Stimulated activated CD4-positive, alpha-beta T cell treated with anti-CD3 and anti-CD28 coated beads, Interleukin-4, amount 100 ng/mL, for 24 hours (primary cell): ENCODE measurements at regions not wholly inside any gene's neighbourhood (a gene's known extent, or its start where the extent isn't known, plus 50 kb on each side); places are given as distances from the start of the nearest gene placed in this dataset.

Experiments used
- DNase-seq: peaks from one replicate; pipeline ENCODE4 v3.0.0-alpha.2; 2020

DNA sequence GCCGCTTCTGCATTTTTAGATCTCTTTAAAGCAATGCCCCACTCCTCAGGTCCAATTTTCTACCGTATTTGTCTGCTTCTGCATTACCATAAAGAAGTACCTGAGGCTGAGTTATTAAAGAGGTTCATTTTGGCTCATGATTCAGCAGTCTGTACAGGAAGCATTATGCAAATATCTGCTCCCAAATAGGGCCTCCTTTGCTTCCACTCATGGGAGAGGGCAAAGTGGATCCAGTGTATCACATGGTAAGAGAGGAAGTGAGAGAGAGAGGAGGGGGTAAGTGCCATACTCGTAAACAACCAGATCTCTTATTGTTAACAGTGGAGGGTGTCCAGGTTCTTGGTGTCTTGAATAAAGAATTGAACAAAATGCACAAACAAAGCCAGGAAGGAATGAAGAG is 316.1 kb upstream of the SEL1L start:
- no peak for DNase-seq

DNA sequence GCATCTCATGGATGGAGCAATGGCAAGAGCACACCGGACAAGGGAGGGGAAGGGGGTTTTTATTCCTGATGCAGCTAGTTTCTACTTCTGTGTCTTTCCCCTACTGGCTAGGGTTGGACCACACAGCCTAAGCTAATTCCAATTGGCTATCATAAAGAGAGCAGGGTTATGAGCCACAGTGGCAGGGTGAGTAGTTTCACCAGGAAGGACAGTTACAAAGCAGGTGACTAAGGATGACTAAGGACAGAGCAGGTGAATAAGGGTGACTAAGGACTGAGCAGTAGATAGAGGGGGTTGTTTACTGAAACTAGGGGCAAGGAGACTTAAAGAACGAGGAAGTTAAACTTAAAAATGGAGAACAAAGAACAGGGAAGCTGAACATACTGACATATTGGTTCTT is 321.4 kb upstream of the SEL1L start:
- no peak for DNase-seq

DNA sequence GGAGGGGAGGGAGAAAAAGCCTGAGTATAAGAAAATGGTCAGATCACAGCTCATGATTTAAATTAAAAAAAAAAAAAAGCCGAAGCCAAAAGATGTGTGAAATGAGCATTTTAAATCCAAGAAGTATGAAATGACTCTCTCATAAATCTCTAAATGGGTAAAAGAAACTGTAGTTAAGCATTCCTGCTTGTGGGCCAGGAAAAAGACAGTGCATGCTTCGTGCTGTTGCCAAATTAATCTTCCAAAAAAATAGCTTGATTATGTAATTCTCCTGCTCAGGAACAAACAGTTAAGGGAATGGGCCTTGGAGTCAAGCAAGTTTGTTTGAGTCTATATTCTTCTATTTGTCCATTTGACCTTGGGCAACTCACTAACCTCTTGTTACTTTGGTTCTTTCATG is 325.4 kb upstream of the SEL1L start:
- no peak for DNase-seq

DNA sequence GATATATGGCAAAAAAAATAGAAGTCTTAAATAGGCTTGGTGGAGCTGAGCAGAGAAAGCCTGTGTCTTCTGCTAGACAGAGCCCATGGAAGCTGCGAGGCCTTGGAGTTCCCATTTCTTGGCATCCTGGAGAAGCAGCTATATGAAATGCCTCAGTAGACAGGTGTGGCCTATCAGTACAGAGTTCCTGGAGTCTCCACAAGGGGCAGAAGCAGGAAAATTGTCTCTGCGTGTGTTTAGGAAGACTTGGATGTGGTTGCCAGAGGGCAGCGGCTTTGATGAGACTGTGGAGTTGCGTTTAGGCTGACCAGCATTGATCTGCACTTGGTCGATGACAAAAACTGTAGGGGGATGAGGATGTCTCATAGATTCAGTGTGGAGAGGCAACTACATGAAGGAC is 334.5 kb upstream of the SEL1L start:
- DNase-seq, result no peak

DNA sequence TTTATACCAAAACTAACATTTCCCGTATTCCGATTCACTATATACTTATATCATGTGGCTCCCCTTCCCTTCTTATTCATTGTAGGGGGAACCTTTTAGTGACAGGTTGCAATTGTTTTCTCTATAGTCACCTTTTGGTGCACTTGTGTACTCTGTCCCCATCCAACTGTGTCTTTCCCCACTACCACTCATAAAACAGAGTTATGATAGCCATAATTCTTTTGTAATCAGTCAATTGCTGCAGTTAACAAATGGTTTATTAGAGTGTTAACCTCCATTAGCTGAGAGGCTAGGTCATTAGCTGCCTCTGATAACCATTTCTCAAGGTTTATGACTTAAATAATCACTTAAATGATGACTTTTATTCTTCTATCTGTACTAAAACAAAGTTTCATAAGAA is 338.1 kb upstream of the SEL1L start:
- no peak for DNase-seq

DNA sequence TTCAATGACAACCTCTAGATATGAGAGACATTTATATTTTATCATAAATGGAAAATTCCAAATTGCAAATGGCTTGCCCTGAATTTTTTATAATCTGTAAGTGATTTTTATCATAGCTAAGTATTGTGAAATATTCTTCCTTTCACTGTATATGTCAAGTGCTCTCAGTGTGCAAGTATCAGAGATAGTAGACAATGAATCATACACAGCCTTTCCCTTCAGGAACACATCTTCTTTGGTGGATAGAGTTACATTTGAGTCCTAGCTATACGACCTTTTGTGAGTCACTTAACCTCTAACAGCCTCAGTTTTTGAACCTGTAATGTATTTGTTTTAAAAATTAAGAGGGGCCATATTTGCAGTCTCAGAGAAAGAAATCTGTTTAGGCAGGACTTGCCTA is 350.7 kb upstream of the SEL1L start:
- no peak for DNase-seq

DNA sequence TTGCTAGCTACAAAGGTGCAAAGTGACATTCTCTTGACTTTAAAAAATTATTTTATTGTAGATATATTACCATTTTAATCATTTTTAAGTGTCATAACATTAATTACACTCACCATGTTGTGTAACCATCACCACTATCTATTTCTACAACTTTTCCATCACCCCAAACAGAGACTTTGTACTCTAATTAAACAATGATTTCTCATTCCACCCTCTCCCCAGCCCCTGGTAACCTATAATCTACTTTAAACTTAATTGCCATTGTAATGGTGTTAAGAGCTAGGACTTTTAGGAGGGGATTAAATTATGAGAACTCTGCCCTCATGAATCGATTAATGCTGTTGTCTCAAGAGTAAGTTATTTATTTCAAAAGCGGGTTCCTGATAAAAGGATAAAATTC is 352.9 kb upstream of the SEL1L start:
- DNase-seq, result no peak

DNA sequence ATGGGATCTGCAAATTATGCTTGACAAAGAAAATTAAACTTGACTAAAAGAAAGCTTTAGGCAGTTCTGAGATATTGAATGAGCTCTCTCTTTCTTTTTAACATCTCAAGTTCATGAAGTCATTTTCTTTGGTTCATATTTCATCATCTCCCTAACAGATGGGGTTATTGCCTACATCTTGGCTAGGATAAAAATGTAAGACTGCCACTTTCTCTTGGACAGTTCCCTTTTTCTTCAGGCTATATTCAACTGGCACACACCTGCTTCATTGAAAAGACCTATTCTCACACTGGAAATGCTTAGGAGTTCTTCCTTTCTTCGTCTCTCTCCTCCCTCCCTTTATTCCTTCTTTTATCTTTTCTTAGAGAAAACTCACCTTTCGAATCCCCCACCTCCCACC is 355.9 kb upstream of the SEL1L start:
- no peak for DNase-seq

DNA sequence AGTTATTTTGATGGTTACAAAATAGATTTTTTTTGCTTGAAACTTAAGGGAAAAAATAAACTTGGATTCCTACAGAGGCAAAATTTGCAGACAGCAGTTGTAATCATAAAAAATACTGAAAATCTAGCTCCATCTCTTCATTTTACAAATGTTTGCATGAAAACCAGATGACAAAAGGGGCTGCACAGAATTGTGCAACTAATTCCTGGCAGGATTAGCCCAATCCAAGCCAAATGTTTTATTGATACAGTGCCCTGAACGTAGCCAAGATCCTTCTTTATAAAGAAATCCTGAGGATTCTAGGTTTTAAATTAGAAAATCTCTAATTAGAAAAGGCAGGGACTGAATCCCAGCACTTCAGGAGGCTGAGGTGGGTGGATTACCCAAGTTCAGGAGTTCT is 356.4 kb upstream of the SEL1L start:
- no peak for DNase-seq

DNA sequence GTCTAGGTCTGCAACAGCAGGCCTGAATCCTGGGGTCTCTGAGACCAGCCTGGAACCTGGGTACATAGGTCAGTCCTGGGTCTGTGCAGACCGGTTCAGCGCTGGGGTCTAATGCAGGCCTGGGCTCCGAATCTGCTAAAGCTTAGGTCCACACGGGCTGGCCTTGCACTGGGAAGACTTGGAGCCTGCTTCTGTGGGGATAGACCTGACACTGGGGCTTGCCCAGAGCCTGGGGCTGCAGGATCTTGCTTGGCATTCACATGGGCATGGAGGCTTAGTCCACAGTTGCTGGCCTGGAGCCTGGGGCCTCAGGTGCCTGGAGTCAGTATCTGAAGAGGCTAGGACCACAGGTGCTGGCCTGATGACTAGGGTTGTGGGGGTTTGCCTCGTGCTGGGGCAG is 369.8 kb upstream of the SEL1L start:
- no peak for DNase-seq

DNA sequence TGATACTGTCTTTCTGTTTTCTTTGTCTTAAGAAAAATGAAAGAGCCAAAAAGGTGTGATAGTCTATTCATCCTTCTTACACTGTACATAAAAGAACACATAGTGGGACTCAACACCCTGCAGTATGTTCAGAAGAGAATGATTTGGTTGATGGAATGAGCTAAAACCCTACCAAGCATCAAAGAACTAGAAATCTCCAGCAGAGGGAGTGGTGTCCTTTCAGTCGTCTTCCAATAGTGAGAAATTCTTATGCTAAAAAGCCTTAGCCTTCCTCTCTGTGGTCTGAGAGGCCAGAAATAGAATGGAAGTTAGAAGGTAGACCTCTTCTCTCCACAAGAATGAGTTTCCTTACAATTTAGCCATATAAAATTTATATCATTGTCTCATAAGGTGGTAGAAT is 393.4 kb upstream of the SEL1L start:
- DNase-seq, result no peak

DNA sequence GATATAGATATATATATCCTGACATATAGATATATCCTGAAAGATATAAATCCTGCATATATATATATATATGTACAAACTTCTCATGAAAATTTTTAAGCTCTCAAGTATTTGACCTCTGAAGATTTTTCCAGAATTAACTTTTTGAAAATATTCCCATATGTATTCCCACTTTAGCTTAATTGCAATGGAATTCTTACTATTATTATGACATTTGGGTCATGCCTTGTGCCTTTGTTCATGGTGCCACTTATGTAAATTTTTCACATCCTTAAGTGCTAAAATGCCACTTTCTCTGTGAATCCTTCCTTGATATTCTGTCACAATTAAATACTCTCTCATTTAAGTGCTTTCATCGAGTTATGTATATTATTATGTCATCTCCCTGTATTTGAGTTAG is 398.2 kb upstream of the SEL1L start:
- no peak for DNase-seq

DNA sequence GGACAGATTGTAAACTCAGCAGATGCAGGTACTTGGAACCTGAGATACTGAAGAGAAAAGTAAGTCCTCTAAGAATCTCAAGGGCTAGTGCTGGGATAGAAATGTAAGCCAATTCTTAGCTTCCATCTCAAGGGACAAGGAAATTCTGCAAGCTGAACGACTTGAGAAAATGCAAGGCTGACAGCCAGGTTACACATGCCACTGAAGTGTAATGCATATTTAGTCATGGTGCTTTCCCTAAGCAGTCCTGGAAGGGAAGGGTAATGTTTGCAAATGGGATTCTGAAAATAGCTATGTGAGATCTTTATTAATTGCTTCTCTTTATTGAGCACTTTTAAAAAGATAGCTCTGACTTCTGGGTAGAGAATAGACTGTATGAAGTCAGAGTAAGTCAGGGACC is 402.7 kb upstream of the SEL1L start:
- no peak for DNase-seq

DNA sequence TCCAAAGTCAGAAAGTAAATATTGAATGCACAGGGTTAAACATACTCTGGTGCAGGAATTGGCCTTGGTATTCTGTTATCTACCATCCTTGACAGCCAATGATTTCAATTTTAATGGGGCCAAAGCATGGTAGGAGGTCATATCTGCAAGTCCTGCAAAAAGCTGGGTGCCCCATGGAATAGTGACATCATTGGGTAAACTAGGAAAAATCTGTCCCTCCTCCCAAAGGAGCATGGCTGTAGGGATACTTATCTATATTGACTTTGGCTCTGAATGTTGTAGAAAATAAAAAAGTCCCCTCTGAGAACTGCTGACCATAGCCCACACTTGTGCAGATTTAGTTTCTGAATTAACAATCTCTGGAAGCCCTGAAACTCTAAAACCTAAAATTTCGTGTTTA is 403.2 kb upstream of the SEL1L start:
- DNase-seq, result no peak

DNA sequence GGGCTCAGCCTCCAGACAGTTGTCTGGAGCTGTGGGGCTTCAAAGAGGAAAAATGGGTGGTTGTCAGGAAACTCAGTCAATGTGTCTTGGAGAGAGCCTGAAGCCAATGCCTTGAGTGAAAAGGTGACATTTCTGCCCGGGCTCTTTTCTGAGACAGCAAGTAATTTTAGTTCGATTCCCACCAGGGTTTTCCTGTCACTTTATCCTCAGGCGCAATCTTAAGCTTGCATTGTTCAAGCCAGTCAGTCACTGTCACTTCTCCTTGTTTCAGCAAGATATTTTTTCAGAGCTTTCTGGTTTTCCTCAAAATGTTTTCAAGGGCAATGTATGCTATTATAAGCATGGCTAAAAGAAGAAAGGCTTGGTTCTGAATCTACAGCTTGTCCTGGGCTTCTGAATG is 404.7 kb upstream of the SEL1L start:
- no peak for DNase-seq

DNA sequence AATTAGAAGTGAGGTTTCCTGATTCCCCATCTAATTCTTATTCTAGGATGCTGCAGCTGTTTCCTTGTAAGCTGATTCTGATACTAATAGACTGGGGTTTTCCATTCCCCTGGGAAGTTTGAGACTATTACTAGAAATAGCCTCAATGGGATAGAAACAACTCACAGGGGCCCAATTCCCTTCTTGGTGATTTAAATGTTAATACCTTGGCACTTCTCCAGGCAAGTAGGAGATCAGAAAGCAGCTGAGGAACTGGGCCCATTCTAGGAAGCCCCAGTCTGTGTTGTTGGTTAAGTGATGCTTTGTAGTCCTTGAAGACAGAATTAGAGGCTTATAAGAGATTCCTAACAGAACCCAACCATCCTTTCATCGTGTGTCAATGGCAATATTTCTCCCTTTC is 407.0 kb upstream of the SEL1L start:
- no peak for DNase-seq

DNA sequence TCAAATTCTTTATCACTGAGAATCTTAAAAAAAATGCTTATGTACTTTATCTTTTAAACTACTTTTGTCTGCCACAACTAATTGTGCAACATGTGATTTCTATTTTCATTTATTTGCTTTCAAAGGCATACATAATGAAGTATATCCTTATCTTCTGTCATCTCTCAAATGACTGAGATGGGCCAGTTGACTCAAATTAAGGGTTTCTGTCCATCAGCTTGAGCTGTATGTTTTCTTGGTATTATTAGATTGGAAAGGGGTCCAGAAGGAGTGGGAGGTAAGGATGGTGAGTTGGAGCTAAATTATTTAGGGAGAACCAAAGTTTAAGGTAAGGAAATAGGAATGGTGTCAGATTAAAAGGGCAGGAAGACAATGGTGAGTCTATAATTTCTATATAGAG is 408.4 kb upstream of the SEL1L start:
- DNase-seq, result no peak

DNA sequence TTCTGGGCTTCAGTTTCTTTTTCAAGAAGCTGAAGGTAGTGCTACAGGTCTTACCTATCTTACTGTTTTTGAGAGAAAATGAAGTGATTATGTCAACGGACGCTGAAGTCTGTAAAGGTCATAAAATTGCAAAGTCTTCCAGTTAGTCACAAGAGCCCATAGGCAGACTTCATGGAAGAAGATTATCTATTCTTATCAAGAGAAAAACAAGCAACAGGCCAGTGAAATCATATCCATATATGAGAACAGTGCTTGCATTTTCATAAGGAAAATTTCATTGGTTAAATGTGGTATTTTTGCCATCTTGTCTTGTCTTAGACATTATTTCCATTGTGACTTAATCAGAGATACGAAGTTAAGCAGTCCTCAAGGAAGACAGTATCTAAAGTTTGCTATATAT is 412.7 kb upstream of the SEL1L start:
- DNase-seq, result no peak

DNA sequence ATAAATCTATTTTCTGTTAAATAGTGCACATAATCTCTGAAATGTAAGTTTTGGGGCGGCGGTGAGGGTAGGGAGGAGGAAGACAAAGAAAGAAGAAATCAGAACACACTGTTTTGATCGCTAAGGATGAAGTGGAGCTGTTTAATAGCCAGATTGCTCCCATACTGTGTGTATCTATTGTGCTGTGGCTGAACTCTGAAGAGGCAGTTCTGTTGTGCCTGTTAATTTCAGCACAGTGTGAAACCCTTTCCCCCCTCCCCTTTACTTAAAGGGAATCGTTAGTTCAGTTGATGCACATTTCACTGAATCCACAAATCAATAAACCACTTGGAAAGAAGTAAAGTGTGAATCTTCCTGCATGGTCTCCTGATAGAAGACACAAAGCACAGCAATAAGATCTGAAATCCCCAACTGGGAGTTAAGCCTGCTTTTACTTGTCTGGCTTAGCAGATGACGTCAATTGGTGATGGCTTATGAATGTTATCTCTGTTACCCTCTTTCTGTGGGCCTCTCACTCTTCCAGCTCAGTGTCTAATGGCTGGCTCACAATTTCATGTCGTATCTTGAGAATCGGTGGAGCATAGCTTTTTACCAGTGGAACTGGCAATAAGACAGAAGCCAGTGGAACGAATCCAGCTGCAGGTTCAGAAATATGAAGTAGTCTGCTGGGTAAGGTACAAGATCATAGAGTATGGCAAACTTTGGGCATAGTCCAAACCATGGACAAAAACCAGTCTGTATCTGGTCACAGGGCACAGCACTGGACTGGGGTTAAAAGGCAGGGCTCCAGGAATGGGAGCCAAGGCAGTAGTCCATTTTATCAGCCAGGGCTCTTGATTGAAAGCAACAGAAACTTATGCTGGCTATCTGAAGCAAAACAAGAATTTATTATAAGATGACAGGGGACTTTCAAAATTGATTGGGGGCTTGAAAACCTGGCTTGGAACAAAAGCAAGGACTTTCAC is 413.5 kb upstream of the SEL1L start:
- no peak for DNase-seq

DNA sequence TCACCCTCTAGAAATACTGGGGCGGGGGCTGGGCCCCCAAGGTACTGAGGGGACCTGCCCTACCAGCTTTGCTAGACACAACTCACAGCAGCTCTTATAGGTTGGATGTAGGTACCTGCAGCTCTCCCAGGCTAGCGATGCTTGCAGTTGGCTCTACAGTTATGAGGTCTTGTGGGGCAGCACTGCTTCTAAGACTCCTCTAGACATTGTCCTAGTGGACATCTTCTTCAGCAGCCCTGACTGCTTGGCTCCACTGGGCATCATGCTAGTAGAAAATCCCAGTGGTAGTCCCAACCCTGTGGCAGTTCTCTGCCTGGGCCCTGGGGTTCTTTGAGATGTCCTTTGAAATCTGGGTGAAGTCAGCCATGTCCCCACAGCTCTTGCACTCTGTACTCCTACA is 419.3 kb upstream of the SEL1L start:
- DNase-seq, result no peak

DNA sequence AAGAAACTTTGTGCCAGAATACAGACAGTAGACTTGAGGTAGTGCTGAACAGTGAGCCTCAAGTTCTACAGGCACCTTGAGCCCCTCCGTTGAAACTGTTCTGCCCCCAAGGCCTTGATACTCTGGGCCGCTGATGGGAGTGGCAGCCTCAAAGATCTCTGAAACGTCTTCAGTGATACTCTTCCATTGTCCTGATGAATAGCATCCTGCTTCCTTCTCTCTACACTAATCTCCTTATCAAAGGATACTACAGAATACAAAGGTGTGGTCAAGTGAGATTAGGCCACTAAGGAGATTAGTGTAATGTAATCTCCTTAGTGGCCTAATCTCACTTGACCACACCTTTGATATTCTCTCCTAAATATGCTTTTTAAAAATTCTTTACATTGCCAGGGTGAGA is 419.8 kb upstream of the SEL1L start:
- DNase-seq, result no peak

DNA sequence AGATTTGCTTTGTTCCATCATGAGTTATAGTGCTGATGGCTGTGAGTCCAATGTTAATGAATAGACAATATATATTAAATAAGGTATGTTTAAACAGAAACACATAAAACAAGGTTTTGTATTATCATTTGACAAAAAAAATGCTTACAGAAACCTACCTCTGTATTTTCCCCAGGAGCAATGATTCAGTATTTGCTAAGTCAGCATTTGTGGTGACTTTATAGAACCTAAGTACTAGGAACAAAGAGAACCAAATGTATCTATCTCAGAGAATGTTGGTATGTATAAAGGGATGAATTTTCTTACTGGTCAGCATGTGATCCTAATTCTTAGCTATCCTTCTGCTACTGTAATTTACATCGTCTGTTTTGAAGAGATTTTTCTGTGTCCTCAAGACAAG is 421.5 kb upstream of the SEL1L start:
- DNase-seq, result no peak

DNA sequence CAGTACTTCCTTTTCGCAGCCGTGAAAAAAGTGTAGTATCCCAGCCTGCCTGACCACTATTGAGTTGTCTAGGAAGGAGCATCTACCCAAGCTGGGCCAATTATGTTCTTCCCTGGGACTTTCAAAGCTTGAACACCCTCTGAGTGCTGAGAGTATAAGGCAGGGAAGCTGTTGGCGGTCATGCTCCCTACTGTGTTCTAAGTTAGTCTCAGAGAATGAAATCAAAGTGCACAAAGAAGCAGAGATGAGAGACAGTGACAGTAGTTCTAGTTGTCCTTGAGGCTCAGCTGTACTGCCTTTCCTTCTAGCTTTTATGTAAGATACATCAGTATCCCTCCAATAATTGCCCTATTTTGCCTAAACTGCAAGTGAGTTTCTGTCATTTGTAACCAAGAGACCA is 427.1 kb upstream of the SEL1L start:
- DNase-seq, result no peak

DNA sequence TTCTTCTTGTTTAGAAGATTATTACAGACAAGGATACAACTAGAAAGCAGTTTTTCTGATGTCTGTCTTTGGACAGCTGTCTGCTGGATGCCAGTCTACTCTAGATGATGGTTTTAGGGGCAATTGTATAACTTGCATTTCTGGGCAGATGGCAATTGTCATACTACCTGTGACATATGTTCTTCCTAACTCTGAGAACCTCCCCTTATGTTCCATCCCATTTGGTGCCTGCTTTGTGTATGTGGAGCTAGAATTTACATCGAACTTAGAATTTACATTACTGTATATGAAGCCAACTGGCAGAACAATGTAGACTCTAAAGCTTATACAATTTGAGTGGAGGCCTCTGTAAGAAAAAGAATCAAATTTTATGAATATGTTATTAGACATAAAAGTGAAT is 430.2 kb upstream of the SEL1L start:
- DNase-seq, result no peak

DNA sequence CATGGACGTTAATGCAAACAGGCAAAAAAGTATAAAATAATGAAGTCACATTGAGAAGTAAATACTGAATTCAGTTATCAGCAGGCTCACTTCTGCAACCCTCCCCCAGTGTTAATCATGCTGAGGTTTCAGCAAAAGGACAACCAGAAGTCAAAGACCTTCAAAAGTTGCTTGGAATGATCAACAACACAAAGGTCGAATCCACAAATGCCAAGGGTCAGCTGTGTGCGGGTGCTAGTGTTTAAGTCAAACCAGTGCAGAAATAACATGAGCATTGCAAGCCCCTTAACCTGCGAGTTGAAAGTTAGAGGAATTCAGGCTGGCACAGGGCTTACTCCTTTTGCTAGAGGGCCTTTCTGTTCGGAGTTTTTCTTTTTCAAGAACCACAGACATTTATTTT is 436.7 kb upstream of the SEL1L start:
- DNase-seq, result no peak
